NCI-H2107 treated with DMSO at 0.1 percent for 48 hours (cell line): ENCODE measurements at regions not wholly inside any gene's neighbourhood (a gene's known extent, or its start where the extent isn't known, plus 50 kb on each side); places are given as distances from the start of the nearest gene placed in this dataset.
"Not testable (repeated sequence)": the region's sequence is repeated elsewhere in the genome, so short reads cannot be mapped to it uniquely, and the experiment has no call there.

Experiments
- DNase-seq: peaks from one replicate; lab custom pipeline; 2025; ENCODE audit not compliant: unreplicated experiment; lab: John Stamatoyannopoulos, UW

DNA sequence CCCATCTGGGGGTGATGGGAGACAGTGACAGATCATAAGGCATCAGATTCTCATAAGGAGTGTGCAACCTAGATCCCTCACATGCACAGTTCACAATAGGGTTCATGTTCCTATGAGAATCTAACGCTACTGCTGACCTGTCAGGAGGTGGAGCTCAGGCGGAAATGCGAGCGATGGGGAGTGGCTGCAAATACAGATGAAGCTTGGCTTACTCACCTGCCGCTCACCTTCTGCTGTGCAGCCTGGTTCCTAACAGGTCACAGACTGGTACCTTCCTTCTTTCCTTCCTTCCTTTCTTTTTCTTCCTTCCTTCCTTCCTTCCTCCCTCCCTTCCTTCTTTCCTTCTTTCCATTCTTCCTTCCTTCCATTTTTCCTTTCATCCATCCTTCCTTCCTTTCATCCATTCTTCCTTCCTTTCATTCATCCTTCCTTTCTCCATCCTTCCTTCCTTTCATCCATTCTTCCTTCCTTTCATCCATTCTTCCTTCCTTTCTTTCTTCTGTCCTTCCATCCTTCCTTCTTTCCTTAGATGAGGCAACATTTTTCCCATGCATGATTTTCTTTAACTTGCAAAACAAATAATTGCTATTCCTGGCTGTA, 370.0 kb upstream of the AUTS2 start:
- peak; percentile 55 for DNase-seq

DNA sequence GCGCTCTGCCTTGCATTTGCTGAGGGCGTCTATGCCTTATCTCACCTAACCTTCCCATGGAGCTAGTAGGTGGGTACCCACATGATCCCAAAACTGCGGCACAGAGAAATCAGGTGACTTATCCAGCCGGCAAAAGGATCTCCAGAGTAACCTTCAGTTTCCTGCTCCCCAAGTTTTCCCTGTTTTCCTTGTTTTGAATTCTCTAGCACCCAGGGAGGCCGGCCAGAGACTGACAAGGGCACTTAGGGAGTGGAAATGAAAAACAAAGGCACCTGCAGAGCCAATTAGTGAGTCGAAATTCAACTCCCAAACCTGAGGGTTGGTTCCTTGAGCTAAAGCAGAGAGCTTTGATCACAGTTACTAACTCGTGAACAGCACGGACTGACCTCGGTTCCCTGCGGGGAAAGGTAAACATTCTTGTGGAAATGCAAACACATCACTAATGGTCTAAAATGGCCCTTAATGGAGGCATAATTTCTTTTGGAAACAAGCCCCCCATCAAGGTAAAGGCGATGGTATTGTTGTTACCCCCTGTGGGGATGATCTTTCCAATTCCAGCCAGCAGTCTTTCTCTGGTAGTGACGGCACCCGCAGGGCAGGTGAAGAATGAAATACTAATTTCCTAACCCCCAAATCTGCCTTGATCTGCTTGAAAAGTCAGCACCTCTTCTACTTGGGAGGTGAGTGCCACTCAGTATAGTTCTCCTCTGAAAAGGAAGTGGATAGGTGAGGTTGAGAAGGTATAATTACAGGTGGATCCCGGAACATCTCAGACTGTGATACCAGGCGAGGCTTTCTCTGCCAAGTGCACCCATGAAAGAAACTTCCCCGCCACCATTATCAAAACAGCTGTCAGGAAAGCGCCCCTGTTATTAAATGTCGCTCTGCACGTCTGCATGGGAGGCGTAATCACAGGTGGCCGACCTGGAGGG, 365.6 kb upstream of the AUTS2 start:
- DNase-seq, result peak; percentile 97

DNA sequence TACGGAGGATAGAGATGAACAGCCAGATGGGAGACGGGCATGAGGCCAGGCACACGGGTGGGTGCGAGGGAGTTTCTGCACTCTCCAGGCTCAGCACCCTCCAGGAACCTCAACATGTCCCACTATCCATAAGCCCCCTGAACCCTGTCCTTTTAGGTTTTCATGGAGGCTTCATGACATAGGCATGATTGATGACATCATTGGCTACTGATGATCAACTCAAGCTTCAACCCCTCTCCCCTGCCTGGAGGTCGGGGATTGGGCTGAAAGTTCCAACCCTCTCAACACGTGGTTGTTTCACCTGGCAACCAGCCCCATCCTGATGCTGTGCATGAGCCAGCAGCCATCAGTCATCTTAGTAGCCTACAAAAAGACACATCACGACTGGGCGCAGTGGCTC, 360.7 kb upstream of the AUTS2 start:
- no peak for DNase-seq

DNA sequence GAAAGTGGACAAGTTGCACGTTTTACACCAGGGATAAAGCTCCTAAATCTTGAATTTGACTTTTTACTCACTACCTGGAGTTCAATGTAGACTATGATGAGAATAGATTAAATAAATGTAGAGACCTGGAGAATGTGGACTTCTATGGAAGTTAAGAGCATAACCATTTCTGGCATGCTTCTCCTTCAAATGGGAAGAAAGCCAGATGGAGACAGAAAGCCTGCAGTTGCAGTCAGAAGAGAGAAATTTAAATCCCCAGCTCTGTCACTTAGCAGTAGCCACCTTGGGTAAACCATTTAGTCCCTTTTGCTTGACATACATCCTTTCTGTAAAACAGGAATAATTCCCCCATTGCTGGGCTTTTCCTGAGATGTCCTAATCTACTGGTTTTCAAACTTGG, 355.3 kb upstream of the AUTS2 start:
- DNase-seq, result no peak

GRCh38 chr7:69244701-69245100, 353.6 kb upstream of the AUTS2 start:
- DNase-seq, result no peak

DNA sequence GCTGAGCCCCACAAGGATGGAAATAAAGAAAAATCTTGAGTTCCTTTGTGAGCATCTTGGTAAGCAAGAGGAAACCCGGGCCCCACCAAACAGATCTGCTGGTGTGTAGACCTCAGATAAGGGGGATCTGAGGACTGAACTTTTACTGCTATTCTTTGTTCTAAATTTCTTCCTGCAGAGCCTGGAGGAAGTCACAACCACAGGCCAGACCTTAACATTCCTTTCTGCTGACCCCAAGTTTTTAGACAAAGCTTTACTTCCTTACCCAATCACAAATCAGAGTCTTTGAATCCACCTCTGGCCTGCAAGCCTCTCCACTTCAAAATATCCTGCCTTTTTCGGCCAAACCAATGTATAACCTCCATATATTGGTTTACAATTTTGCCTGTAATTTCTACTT, 352.6 kb upstream of the AUTS2 start:
- DNase-seq, result no peak

GRCh38 chr7:69246758-69247157, 351.5 kb upstream of the AUTS2 start:
- DNase-seq, result no peak

DNA sequence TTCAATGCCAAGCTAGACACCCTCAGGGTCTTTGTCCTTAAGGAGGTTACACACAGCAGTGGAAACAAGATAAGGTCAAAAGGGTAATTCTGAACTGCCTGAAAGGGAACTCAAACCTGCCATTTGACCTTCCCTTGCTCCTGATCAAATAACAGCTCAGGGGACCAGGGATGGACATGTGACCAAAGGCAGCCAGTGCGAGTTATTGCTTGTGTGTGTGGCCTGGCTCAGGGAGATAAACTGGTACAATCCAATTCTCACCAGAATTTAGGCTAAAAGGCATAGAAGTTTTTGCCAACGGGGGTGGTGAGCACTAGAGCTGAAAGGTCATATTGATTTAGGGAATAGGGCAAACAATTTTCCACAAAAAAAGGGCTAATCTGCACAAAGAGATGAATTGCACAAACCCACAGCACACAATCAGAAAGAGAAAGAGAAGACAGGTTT, 349.9 kb upstream of the AUTS2 start:
- not testable (repeated sequence) for DNase-seq

GRCh38 chr7:69250958-69251357, 347.3 kb upstream of the AUTS2 start:
- DNase-seq, result no peak

GRCh38 chr7:69254643-69255042, 343.6 kb upstream of the AUTS2 start:
- no peak for DNase-seq

DNA sequence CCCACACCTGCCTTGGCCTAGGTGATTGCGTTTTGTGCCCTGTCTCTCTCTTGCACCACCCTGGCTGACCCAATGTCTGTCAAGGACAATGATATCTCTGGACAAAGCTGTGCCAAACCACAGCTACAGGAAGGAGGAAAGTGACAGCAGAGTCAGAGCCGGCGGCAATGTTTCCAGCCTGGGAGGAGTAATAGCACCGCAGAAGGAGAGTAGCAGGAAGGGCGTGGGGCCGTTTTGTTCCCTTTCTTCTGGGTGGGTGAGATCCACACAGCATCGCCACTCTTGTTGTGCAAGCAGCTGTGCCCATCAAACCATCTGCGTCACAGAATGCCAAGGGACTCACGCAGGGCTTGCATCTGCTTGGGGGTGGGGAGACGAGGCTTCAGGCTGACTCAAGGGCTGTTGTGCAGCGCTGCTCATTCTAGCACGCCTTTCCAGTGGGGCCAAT, 341.6 kb upstream of the AUTS2 start:
- DNase-seq, result peak; percentile 58

GRCh38 chr7:69257592-69257991, 340.7 kb upstream of the AUTS2 start:
- no peak for DNase-seq

DNA sequence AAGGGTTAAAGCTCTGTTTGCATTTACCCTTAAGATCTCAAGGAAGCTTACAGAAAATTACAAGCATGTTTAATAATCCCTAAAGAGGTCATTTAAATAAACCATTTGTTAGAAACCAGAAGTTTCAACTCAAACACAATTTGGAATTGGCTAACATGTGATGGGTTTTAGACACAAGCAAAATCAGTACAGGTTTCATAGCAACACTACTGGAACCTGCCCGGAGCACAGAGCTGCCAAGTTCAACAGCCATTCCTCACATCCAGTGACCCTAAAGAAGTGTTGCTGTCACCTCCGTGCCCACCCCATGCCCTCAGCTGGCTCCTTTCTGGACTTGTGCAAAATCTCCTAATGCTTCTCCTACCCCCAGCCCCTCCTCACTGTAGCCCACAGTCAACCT, 338.8 kb upstream of the AUTS2 start:
- no peak for DNase-seq

DNA sequence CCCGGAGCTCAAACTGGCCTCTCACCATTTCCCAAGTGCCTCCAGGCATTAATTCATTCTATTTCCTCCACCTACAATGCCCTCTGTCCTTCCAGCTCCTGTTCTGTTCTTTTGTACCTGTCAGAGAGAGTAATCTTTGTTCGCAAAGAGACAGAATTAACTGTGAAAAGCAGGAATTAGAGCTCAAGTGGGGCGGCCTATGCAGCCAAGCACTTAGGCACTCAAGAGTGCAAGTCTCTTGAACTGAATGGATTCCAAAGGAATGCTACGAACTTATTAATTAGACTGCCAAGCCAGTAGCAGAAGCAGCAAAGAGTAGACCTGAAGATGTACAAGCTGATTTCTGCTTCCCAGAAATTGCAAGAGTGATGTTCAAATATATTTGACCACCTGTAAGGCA, 338.3 kb upstream of the AUTS2 start:
- DNase-seq, result no peak

DNA sequence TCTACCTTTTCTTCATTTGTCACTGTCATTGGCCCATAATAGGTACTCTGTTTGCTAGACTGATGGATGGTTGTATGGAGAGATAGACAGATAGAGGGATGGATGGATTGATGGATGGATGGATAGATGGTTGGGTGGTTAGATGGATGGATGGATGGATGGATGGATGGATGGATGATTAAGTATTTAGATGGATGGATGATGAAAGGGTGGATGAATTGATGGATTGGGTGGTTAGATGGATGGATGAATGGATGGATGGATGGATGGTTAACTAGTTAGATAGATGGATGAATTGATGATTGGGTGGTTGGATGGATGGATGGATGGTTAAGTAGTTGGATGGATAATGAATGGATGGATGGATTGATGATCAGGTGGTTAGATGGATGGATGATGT, 334.7 kb upstream of the AUTS2 start:
- DNase-seq, result no peak

GRCh38 chr7:69269806-69270205, 328.5 kb upstream of the AUTS2 start:
- DNase-seq, result no peak

- DNase-seq, result no peak
Observed at GRCh38 chr7:69272101-69272500, 326.2 kb upstream of the AUTS2 start.

- no peak for DNase-seq
Observed at GRCh38 chr7:69276011-69276729, 322.1 kb upstream of the AUTS2 start.

- no peak for DNase-seq
Observed at GRCh38 chr7:69277366-69277765, 320.9 kb upstream of the AUTS2 start.

- no peak for DNase-seq
Observed at GRCh38 chr7:69282946-69283345, 315.3 kb upstream of the AUTS2 start.

DNA sequence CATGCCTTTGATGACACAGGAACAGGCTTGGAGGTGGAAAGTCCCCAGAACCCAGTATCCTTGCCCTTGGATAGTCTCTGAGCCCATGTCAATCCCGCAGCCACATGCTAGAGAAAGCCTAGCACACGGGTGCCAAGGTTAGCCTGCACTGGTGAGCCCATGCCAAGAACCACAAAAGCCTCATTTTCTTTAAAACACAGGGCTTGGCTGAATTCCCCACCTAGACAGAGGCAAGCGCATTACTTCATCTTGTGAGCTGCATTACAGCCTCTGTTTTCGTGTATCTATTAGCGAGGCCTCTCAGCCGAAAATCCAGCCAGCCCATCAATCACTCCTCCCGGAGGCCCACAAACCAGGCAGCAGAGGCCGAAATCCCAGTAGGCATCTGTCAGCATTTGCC, 314.9 kb upstream of the AUTS2 start:
- DNase-seq, result no peak

DNA sequence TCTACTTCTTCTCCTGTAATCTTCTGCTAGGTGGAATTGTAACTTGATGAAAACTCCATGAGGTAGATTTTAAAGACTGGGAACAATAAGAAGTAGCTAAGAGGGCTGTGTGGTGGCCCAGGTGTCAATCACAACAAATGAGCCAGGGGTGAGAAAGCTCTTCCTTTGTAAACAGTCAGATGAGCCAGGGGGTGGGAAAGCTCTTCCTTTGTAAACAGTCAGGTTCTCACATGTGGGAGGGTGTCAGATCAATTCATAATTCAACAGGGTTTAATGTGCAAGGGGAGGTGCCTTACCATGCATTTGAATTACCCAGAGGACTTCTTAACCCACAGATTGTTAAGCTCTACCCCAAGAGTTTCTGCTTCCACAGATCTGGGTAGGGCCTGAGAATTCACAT, 312.4 kb upstream of the AUTS2 start:
- DNase-seq, result no peak
